ENCODE measurements at regions not wholly inside any gene's neighbourhood (a gene's known extent, or its start where the extent isn't known, plus 50 kb on each side); places are given as distances from the start of the nearest gene placed in this dataset.

DNA sequence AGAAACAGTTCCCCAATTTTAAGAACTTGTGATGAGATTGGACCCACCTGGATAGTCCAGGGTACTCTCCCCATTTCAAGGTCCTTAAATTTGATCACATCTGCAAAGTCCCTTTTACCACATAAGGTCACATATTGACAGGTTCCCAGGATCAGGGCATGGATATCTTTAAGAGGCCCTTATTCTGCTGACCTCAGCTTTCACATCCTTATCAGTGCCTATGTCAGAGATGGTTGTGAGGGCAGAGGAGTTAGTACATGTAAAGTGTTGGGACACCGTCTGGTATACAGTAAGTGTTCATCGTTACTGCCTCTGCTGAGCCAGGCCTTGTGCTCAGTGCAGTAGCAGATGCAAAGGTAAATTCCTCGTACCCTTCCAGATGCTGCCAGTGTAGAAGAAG, 375.4 kb upstream of the ASIC2 start:
- H3K36me3 Mint-ChIP-seq (ENCODE audit: insufficient read depth, unreplicated experiment), result no peaks in the 10 kb centered on the region
- BruUV-seq (replicated peaks), result no TSS peak
- H3K9me3 Mint-ChIP-seq (ENCODE audit: unreplicated experiment), result peaks cover 16% of the 10 kb centered on the region
- H3K27me3 Mint-ChIP-seq (ENCODE audit: insufficient read depth, unreplicated experiment), result no peaks in the 10 kb centered on the region
- intact Hi-C loops (cut with micrococcal nuclease), result no loop called here
- CTCF ChIA-PET, result interaction anchor here (0.6 kb wide), 1 partner anchor 791 kb away, joined by 3 read pairs; the partner anchor contains the start of gene MYO1D
- H3K4me1 Mint-ChIP-seq (ENCODE audit: insufficient read depth, unreplicated experiment), result no peaks in the 10 kb centered on the region
- H3K4me3 Mint-ChIP-seq (ENCODE audit: unreplicated experiment), result no peak overlapping the region
- POLR2A ChIA-PET, result no interaction called here
- no peak overlapping the region for H3K27ac Mint-ChIP-seq (ENCODE audit: low read depth, unreplicated experiment)
- TF ChIP-seq, protein P1, sequence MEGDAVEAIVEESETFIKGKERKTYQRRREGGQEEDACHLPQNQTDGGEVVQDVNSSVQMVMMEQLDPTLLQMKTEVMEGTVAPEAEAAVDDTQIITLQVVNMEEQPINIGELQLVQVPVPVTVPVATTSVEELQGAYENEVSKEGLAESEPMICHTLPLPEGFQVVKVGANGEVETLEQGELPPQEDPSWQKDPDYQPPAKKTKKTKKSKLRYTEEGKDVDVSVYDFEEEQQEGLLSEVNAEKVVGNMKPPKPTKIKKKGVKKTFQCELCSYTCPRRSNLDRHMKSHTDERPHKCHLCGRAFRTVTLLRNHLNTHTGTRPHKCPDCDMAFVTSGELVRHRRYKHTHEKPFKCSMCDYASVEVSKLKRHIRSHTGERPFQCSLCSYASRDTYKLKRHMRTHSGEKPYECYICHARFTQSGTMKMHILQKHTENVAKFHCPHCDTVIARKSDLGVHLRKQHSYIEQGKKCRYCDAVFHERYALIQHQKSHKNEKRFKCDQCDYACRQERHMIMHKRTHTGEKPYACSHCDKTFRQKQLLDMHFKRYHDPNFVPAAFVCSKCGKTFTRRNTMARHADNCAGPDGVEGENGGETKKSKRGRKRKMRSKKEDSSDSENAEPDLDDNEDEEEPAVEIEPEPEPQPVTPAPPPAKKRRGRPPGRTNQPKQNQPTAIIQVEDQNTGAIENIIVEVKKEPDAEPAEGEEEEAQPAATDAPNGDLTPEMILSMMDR (IDR thresholded peaks at IDR 0.05; ENCODE audit: unreplicated experiment), result no peak
- DNase-seq (ENCODE audit: unreplicated experiment), result no peak

DNA sequence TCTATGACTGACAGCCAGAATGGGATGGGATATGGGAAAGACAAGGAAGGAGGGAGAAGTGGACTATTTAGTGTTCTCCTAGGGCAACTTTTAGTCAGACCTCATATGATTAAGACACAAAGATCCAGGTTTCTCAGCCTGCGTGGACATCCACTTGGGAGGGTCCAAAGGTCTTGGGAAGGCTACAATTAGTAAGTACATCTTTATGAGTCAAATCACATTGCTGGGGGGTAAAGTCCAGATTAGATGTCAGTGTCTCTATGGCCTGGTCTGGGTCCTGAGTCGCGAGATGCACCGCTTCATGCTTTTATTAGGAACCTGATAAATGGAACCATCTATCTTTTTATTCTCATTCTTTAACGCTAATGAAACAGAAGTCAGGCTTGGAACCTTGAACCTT, 378.4 kb upstream of the ASIC2 start:
- Mint-ChIP-seq H3K27ac (ENCODE audit: low read depth, unreplicated experiment) (no peak overlapping the region), H3K4me3 (ENCODE audit: unreplicated experiment) (no peak overlapping the region), H3K9me3 (ENCODE audit: unreplicated experiment) (no peaks in the 10 kb centered on the region), H3K27me3 (ENCODE audit: insufficient read depth, unreplicated experiment) (no peaks in the 10 kb centered on the region), H3K4me1 (ENCODE audit: insufficient read depth, unreplicated experiment) (no peaks in the 10 kb centered on the region), H3K36me3 (ENCODE audit: insufficient read depth, unreplicated experiment) (no peaks in the 10 kb centered on the region)
- CTCF ChIA-PET, result no interaction called here
- no peak for DNase-seq (ENCODE audit: unreplicated experiment)
- TF ChIP-seq, protein P1 (IDR thresholded peaks at IDR 0.05; ENCODE audit: unreplicated experiment), result no peak
- no TSS peak for BruUV-seq (replicated peaks)
- POLR2A ChIA-PET, result no interaction called here
- intact Hi-C loops (cut with micrococcal nuclease), result no loop called here

DNA sequence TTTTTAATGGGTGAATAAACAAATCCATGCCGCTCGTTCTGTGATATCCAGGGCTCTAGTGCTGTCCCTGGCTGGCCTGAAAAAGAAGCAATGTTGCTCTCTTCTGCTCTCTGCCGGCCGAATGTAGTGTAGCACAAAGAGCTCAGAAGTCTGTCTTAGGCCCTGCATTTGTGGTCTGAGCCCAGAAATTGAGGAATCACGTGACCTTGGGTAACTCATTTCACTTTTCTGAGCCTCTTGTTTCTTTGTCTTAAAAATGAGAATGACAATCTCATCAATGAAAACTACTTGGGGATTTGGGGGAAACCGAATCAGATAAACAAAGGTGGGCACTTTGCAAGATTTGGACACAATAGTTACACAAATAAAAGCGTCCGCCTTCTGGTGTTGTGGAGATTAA, 381.6 kb upstream of the ASIC2 start:
- POLR2A ChIA-PET, result interaction anchor here (0.7 to 0.9 kb wide), 3 partner anchors 10 to 22 kb away, joined by 3 read pairs; no protein-coding TSS in a partner anchor
- DNase-seq (ENCODE audit: unreplicated experiment), result peak; percentile 33
- intact Hi-C loops (cut with micrococcal nuclease), result loop anchor here (1.0 to 2.0 kb wide), 3 partner anchors 76 to 646 kb away; no protein-coding TSS in a partner anchor
- H3K4me3 Mint-ChIP-seq (ENCODE audit: unreplicated experiment), result no peak overlapping the region
- no peaks in the 10 kb centered on the region for H3K4me1 Mint-ChIP-seq (ENCODE audit: insufficient read depth, unreplicated experiment)
- BruUV-seq (replicated peaks), result no TSS peak
- TF ChIP-seq, protein P1 (IDR thresholded peaks at IDR 0.05; ENCODE audit: unreplicated experiment), result peak; percentile 61
- CTCF ChIA-PET, result interaction anchor here (0.5 to 3.6 kb wide), 30 partner anchors 10 to 1004 kb away, joined by 3 to 26 read pairs (median 4); no protein-coding TSS in a partner anchor
- H3K27ac Mint-ChIP-seq (ENCODE audit: low read depth, unreplicated experiment), result no peak overlapping the region
- H3K9me3 Mint-ChIP-seq (ENCODE audit: unreplicated experiment), result peaks cover 7% of the 10 kb centered on the region
- H3K27me3 Mint-ChIP-seq (ENCODE audit: insufficient read depth, unreplicated experiment), result no peaks in the 10 kb centered on the region
- H3K36me3 Mint-ChIP-seq (ENCODE audit: insufficient read depth, unreplicated experiment), result no peaks in the 10 kb centered on the region

DNA sequence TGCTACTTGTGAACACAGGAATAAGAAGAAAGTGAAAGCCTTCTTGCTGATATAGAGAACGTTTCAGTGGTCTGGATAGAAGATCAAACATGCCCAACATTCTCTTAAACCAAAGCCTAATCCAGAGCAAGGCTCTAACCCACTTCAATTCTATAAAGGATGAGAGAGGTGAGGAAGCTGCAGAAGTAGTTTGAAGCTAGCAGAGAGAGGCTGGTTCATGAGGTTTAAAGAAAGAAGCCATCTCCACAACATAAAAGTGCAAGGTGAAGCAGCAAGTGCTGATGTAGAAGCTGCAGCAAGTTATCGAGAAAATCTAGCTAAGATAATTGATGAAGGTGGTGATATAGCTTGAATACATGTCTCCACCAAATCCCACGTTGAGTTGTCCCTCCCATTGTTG, 383.3 kb upstream of the ASIC2 start:
- ChIA-PET CTCF (interaction anchor here (1.2 to 3.6 kb wide), 6 partner anchors 8 to 748 kb away, joined by 3 to 26 read pairs (median 4); no protein-coding TSS in a partner anchor), POLR2A (no interaction called here)
- no peaks in the 10 kb centered on the region for H3K4me1 Mint-ChIP-seq (ENCODE audit: insufficient read depth, unreplicated experiment)
- no peak for DNase-seq (ENCODE audit: unreplicated experiment)
- H3K27ac Mint-ChIP-seq (ENCODE audit: low read depth, unreplicated experiment), result no peak overlapping the region
- BruUV-seq (replicated peaks), result no TSS peak
- no peaks in the 10 kb centered on the region for H3K27me3 Mint-ChIP-seq (ENCODE audit: insufficient read depth, unreplicated experiment)
- TF ChIP-seq, protein P1 (IDR thresholded peaks at IDR 0.05; ENCODE audit: unreplicated experiment), result no peak
- H3K36me3 Mint-ChIP-seq (ENCODE audit: insufficient read depth, unreplicated experiment), result no peaks in the 10 kb centered on the region
- peaks cover 11% of the 10 kb centered on the region for H3K9me3 Mint-ChIP-seq (ENCODE audit: unreplicated experiment)
- H3K4me3 Mint-ChIP-seq (ENCODE audit: unreplicated experiment), result no peak overlapping the region
- intact Hi-C loops (cut with micrococcal nuclease), result no loop called here

Data from MCF 10A (cell line).